ENCODE measurements at regions not wholly inside any gene's neighbourhood (a gene's known extent, or its start where the extent isn't known, plus 50 kb on each side); places are given as distances from the start of the nearest gene placed in this dataset.

GRCh38 chr11:45402049-45402630 is 116.0 kb upstream of the SYT13 start:
- TF ChIP-seq MLX (CRISPR knock-in tag; IDR thresholded peaks at IDR 0.05), result no peak
- TF ChIP-seq KDM1A (CRISPR knock-in tag; IDR thresholded peaks at IDR 0.05), result no peak
